Peyer's patch (tissue), 4 donors: ENCODE measurements at regions not wholly inside any gene's neighbourhood (a gene's known extent, or its start where the extent isn't known, plus 50 kb on each side); places are given as distances from the start of the nearest gene placed in this dataset.

Experiments
- POLR2A ChIP-seq, 2 donors: fragments of 450-650 bp; IDR thresholded peaks; one replicate each; pipeline ENCODE4 v1.5.1; 2017; ENCODE audit warnings: antibody characterized with exemption in 2 of 2, mild to moderate bottlenecking in 2 of 2, moderate library complexity in 2 of 2
- TF ChIP-seq, protein P1 (sequence below), 6 experiments: fragments of 450-650 bp in 4 of 6; fragments of 200-600 bp in 2 of 6; sonication (generic) in 1 of 6; IDR thresholded peaks; one replicate each; pipeline ENCODE4 v1.5.1; 2017 to 2019; ENCODE audit warnings: antibody characterized with exemption in 6 of 6, mild to moderate bottlenecking in 3 of 6, moderate library complexity in 1 of 6

DNA sequence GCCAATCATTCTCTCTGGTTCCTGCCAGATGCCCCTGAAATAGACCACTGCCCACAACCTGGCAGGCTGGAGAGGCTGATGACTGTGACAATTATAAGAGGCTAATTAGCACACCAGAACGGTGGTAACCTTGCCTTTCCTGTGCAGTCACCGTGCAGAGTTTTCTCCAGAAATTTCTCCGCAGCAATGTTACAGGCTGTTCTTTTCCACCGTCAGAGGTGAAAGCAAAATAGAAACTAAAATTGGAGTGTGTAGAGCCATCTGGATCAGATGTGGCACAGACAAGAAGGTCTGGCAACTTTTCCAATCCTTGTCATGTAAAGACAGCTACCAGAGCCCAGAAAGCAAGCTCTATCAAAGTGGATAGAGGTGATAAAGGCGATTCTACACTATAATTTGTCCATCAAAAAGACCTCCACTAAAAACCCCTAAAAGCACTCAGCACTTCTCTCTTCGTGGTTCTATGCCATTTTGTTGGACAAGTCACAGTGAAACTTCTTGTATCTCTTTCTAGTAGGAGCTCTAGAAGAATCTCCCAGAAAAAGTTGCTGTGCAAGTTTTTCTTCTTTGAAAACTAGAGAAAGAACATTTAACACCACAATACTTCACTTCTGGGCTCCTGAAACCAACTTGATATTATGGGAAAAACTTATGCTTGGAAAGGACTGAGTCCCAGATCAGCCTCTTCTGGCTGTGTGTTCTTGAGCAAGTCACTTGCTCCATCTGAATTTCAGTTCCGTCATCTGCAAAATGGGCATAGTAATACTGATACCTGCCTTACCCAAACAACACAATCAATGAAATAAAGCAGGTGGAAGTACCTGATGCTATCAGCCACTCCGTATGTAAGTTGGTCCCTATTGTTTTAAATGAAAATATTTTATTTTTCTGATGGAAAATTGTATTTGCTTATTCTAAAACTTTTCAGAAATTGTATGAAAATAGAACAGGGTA, 295.6 kb upstream of the DLGAP1 start:
- TF ChIP-seq, protein P1, sequence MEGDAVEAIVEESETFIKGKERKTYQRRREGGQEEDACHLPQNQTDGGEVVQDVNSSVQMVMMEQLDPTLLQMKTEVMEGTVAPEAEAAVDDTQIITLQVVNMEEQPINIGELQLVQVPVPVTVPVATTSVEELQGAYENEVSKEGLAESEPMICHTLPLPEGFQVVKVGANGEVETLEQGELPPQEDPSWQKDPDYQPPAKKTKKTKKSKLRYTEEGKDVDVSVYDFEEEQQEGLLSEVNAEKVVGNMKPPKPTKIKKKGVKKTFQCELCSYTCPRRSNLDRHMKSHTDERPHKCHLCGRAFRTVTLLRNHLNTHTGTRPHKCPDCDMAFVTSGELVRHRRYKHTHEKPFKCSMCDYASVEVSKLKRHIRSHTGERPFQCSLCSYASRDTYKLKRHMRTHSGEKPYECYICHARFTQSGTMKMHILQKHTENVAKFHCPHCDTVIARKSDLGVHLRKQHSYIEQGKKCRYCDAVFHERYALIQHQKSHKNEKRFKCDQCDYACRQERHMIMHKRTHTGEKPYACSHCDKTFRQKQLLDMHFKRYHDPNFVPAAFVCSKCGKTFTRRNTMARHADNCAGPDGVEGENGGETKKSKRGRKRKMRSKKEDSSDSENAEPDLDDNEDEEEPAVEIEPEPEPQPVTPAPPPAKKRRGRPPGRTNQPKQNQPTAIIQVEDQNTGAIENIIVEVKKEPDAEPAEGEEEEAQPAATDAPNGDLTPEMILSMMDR (IDR thresholded peaks at IDR 0.05) = no peak
- no peak for TF ChIP-seq POLR2A (IDR thresholded peaks at IDR 0.05)
